COR-L47 (cell line): ENCODE measurements at regions not wholly inside any gene's neighbourhood (a gene's known extent, or its start where the extent isn't known, plus 50 kb on each side); places are given as distances from the start of the nearest gene placed in this dataset.

ENCODE experiments used
- DNase-seq: peaks from one replicate; lab custom pipeline; 2025; lab: John Stamatoyannopoulos, UW

- DNase-seq = no peak
These were observed 143.4 kb upstream of the KBTBD8 start for GRCh38 chr3:66854601-66855151.

- DNase-seq = no peak
These were observed 141.6 kb upstream of the KBTBD8 start for GRCh38 chr3:66856533-66856932.

- DNase-seq = no peak
These were observed 139.3 kb upstream of the KBTBD8 start for GRCh38 chr3:66858656-66859381.

GRCh38 chr3:66860771-66861170 lies 137.3 kb upstream of the KBTBD8 start:
- no peak for DNase-seq

GRCh38 chr3:66863205-66864111 lies 134.6 kb upstream of the KBTBD8 start:
- no peak for DNase-seq

GRCh38 chr3:66884659-66885058 lies 113.4 kb upstream of the KBTBD8 start:
- no peak for DNase-seq

GRCh38 chr3:66885326-66886000 lies 112.6 kb upstream of the KBTBD8 start:
- no peak for DNase-seq

GRCh38 chr3:66889750-66890494 lies 108.2 kb upstream of the KBTBD8 start:
- DNase-seq = no peak

- no peak for DNase-seq
These were observed 100.0 kb upstream of the KBTBD8 start for GRCh38 chr3:66898155-66898554.

GRCh38 chr3:66904336-66904735 lies 93.8 kb upstream of the KBTBD8 start:
- no peak for DNase-seq

- DNase-seq = no peak
These were observed 93.1 kb upstream of the KBTBD8 start for GRCh38 chr3:66904831-66905493.

- no peak for DNase-seq
These were observed 91.0 kb upstream of the KBTBD8 start for GRCh38 chr3:66907136-66907535.

GRCh38 chr3:66910266-66911055 lies 87.6 kb upstream of the KBTBD8 start:
- DNase-seq = no peak

GRCh38 chr3:66912306-66912705 lies 85.8 kb upstream of the KBTBD8 start:
- DNase-seq = no peak

- DNase-seq = no peak
These were observed 76.0 kb upstream of the KBTBD8 start for GRCh38 chr3:66922058-66922457.

GRCh38 chr3:66923969-66924368 lies 74.1 kb upstream of the KBTBD8 start:
- no peak for DNase-seq

- no peak for DNase-seq
These were observed 69.9 kb upstream of the KBTBD8 start for GRCh38 chr3:66928252-66928651.

GRCh38 chr3:66931291-66931690 lies 66.8 kb upstream of the KBTBD8 start:
- DNase-seq = no peak

- DNase-seq = no peak
These were observed 66.4 kb upstream of the KBTBD8 start for GRCh38 chr3:66931699-66932098.

- DNase-seq = no peak
These were observed 64.9 kb upstream of the KBTBD8 start for GRCh38 chr3:66933233-66933632.
